ENCODE measurements at regions not wholly inside any gene's neighbourhood (a gene's known extent, or its start where the extent isn't known, plus 50 kb on each side); places are given as distances from the start of the nearest gene placed in this dataset.

DNA sequence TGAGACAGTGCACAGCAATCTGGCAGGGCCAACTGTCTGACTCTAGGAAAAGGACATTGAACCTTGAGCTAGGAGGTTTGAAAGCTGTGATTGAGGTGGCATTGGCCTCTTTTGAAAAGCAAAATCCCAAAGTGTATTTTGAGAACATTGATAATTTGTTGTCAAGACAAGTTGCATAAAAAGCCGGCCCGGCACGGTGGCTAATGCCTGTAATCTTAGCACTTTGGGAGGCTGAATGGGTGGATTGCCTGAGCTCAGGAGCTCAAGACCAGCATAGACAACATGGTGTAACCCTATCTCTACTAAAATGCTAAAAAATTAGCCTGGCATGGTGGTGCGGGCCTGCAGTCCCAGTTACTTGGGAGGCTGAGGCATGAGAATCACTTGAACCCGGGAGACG is 331.6 kb downstream of the DUSP6 start:
- TF ChIP-seq, protein P1, sequence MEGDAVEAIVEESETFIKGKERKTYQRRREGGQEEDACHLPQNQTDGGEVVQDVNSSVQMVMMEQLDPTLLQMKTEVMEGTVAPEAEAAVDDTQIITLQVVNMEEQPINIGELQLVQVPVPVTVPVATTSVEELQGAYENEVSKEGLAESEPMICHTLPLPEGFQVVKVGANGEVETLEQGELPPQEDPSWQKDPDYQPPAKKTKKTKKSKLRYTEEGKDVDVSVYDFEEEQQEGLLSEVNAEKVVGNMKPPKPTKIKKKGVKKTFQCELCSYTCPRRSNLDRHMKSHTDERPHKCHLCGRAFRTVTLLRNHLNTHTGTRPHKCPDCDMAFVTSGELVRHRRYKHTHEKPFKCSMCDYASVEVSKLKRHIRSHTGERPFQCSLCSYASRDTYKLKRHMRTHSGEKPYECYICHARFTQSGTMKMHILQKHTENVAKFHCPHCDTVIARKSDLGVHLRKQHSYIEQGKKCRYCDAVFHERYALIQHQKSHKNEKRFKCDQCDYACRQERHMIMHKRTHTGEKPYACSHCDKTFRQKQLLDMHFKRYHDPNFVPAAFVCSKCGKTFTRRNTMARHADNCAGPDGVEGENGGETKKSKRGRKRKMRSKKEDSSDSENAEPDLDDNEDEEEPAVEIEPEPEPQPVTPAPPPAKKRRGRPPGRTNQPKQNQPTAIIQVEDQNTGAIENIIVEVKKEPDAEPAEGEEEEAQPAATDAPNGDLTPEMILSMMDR (IDR thresholded peaks at IDR 0.05), result no peak

DNA sequence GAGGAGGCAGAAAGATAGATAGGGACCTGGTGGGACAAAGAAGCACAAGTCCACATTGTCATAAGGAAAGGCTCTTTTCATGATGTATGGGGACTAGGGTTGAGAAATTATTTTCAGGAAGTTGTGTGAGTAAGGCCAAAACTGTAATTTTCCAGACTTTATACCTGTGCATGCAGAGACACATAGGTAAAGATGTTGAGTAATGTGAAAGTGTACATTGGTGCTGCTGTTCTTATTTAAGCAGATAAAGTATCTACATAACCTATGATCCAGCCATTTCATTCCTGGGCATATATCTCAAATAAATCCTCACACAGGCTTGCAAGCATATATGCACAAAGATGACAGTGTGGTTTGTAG is 332.2 kb downstream of the DUSP6 start:
- TF ChIP-seq, protein P1 (IDR thresholded peaks at IDR 0.05), result no peak

DNA sequence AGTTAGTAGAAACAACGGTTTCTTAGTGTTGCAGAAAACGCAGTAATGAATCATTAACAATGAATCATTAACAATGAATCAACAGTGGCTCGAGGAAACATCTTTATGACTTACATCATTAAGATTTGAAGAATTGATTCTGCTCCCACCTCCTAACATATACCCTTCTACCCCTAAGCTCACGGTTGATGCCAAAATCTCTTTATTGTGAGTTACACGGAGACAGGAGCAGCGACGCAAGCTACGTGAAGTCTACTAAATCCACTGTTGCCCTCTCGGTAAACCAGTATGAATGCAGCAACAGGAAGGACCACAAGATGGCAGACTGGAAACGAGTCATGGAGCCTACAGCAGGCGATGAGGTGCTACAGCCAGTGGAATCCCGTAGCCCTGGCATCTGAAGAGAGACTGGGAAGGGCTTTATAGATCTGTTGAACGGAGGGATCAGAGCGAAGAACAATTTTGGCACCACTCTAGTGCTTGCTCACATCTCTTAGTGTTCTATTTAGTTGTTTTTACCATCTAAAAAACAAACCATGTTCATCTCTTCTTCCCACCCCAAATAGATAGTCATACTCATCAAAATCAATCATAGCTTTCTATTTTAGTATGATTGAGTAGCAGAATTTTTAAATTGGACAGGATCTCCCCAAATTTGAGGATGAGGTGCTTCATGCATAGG is 332.7 kb downstream of the DUSP6 start:
- TF ChIP-seq, protein P1 (IDR thresholded peaks at IDR 0.05), result peak; percentile 89

DNA sequence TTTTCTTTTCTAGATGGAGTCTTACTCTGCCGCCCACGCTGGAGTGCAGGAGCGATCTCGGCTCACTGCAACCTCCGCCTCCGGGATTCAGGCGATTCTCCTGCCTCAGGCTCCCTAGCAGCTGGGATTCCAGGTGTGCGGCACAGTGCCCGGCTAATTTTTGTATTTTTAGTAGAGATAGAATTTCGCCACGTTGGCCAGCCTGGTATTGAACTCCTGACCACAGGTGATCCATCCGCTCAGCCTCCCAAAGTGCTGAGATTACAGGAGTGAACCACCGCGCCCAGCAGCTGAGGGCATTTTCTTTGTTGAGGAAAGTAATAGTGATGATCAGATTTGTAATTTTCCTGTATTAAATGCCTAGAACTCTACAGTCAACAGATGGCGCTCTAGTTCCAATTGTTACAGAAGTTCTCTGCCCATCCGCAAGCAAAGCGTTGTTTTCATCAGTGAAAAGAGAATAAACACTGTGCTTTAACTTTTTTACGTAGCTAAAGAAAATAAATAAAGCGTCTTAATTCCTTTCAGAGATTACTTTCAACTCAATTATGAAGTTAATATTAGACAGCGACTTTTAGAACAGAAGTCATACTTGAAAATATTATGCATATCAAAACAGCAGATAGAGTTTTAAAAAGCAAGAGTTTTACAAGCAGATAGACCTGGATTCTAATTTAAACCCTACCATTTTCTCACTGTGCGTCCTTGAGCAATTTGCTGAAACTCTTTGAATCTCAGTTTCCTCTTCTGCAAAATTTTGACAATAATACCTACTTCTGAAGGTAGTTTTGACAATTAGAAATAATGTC is 335.1 kb downstream of the DUSP6 start:
- TF ChIP-seq, protein P1 (IDR thresholded peaks at IDR 0.05), result peak; percentile 76

DNA sequence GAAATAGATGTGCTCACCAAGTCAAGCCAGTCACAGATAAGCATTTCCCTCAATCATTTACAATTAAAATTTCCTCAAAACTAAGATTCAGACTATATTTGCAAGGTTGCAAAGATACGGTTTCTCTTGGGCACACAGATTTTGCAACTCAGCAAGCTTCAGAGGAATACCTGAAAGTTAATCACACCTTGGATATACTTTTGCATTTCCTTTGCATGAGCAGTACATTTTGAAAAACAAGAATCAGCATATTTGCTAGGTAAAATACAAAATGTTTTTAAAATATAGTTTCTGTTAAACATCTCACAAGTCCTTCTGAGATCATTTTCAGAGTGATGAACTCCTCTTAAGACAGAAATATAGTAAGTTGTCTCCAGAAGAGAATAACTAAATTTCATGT is 336.9 kb downstream of the DUSP6 start:
- TF ChIP-seq, protein P1 (IDR thresholded peaks at IDR 0.05), result no peak

DNA sequence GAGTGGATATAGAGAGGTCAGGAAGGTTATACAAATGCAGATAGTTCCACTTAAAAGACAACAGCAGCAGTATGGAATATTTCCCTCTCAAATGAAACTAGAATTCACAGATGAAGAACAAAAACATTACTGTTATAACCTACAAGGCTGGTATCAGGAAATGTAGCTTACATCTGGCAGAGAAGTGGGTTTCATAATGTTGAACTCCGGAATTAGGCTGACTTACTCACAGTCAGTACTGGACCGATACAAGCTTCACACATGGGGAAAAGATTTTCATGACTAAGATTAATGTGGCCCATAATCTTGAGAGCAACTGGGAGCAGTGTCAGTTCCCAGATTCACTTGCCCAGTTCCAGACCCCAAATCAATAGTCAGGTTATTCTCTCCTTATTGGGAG is 353.9 kb downstream of the DUSP6 start:
- TF ChIP-seq, protein P1 (IDR thresholded peaks at IDR 0.05), result no peak

DNA sequence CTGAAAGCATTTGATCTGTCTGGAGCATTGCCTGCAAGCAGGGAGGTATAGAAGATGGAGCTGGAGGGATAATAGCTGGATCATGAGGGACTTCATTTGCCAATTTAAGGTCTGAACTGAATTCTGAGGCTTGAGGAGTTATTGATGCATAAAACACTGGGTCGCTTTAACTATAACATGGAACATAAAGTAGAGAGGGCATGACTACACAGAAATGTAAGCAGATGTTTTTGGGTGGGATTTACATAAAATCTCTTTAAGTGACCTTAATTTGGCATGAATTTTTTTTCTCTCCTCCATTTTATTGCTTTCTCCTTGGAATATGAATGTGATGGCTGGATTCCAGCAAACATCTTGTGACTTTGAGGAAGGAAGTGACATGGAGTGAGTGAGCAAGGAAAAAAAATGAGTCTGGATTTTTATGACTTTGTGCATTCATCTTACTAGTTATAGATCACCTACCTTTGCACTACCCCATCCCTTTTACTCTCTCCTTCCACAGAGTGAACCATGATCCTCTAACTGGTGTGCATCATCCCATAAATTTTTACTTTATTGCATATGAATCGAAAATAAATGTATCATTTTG is 356.0 kb downstream of the DUSP6 start:
- TF ChIP-seq, protein P1 (IDR thresholded peaks at IDR 0.05), result no peak
